ENCODE measurements at regions not wholly inside any gene's neighbourhood (a gene's known extent, or its start where the extent isn't known, plus 50 kb on each side); places are given as distances from the start of the nearest gene placed in this dataset.
"Not testable (repeated sequence)": the region's sequence is repeated elsewhere in the genome, so short reads cannot be mapped to it uniquely, and the experiment has no call there.

DNA sequence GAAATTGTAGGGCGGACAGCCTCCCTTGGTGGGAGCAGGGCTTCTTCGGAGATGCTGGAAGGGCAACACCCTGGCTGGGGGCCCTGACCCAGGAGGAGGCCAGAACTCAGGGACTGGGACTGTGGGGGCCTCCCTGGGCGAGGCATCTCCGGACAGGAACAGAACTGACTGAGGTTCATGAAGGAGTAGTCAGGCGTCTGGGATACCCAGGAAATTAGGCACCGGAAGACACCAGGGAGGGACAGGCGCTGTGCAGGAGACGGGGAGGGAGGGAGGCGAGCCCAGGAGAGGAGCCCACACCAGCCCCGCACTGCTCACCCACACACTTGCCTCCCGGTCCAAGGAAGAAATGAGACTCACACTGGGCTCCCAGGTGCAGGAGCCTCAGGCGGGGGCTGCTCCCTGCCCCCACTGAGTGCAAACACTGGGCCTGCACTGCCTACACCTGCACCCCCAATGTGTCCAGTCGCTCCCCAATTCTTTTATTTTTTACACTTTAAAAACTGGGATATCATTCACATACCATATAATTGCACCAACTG is 262.6 kb upstream of the SFSWAP start:
- no peak for FAIRE-seq
- DNase-seq (ENCODE audit: low spot score) = no peak

DNA sequence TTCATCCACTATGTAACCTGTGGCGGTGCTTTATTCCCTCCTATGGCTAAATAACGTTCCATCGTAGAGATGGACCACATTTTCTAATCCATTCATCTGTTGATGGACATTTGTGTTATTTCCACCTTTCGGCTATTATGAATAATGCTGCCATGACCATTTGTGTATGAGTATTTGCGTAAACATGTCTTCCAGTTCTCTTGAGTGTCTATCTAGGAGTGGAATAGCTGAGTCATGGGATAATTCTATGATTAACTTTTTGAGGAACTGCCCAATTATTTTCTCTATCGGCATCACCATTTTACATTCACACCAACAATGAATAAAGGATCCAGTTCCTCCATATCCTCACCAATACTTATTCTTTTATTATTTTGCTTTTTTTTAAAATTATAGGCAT is 261.9 kb upstream of the SFSWAP start:
- DNase-seq (ENCODE audit: low spot score) = no peak
- FAIRE-seq = no peak

DNA sequence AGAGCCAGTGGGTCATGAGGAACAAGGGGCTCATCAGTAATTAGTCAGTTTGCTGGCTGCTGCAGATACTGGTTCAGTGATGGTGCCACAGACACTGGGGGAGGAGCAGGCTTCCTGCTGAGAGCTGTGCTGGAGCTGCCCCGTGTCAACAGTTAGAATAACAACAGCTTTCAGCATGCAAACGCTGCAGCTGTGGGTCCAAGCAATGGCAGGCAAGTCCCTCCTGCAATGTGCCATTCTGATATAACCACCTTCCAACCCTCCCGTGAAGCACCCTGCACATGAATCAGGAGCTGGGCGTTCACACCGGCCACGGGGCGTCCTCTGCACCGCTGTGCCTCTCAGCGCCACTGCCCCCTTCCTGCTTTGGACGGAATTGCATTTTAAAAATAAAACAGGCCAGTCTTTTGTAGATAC is 258.4 kb upstream of the SFSWAP start:
- DNase-seq (ENCODE audit: low spot score) (peak; percentile 33), FAIRE-seq (no peak)

GRCh38 chr12:131454418-131455217 is 256.3 kb upstream of the SFSWAP start:
- DNase-seq (ENCODE audit: low spot score) = peak; percentile 58
- FAIRE-seq = peak; percentile 27

DNA sequence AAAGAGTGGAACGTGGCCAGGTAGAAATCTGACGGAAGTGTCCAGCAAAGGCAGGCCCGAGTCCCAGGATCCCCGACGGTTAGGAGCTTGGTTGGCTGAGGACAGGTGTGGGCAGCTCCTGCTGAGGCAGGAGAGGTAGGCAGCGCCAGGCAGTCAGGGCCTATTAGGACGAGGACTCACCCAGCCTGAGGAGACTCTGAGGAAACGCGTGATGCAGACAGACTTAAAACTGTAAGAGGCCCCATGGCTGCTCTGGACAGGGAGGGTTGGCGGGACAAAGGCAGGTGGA is 255.7 kb upstream of the SFSWAP start:
- FAIRE-seq (no peak), DNase-seq (ENCODE audit: low spot score) (no peak)

DNA sequence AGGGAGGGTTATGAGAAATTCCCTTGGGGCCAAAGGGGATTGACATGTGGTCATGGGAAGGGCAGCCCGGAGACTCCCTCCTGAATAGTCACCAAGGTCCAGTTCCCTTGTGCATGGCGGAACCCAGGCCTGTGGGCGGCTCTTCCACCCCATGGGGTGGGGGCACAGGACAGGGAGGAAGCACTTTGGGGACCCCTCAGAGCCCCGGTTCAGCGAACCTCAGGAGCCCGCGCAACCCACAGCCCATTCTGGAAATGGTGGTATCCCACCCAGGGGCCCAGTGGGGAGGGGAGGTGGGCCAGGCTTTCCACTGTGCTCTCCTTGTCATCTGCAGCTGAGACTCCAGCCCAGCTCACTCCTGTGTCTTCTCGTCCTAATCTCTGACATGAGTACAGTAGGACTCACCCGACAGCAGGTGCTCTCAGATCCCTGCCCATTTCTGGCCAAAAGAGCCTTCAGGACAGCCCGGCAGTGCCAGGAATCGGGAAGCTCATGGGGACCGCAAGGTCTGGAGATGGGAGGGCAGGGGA is 255.2 kb upstream of the SFSWAP start:
- DNase-seq (ENCODE audit: low spot score) = no peak
- FAIRE-seq = no peak

DNA sequence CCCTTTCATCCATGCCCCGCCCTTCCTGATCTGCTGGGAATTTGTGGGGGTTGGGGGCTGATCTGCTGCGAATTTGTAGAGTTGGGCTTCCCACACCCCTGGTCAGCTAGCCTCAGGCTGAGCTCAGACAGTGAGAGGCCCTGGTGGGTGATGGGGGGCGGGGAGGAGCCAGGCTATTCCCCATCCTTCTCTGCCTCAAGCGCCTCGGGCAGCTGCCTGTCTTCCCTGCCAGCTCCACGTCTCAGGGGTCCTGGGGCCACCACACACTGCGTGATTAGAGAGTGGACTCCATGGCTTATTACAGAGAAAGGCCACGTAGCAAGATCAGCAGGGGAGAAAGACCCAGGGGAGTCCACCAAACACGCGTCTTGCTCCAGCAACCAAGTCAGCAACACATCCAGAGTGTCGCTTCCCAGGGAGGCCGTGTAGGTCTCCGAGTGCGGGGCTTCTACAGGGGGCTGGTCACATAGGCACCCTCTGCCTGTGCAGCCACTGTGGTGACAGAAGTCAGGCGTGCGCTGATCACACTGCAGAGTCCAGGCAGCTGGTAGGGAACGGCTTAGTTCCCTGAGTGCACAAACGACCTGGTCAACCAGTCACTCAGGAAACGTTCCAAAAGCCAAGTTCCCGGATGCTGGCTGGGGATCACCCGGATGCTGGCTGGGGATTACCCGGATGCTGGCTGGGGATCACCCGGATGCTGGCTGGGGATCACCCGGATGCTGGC is 254.4 kb upstream of the SFSWAP start:
- FAIRE-seq (no peak), DNase-seq (ENCODE audit: low spot score) (peak; percentile 17)

DNA sequence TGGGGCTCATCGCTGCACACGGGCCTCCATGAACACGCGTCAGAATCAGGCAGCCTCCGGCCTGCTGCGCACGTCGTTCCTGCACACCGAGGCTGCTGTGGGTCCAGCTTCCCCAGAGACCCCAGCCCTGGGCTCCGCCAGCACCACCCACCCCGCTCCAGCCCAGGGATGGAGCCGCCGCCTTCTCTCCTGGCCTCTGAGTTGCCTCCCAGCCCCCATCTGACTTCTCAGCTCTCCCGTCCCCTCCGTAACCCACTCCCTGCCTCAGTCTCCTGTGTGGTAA is 253.9 kb upstream of the SFSWAP start:
- DNase-seq (ENCODE audit: low spot score) (no peak), FAIRE-seq (no peak)

DNA sequence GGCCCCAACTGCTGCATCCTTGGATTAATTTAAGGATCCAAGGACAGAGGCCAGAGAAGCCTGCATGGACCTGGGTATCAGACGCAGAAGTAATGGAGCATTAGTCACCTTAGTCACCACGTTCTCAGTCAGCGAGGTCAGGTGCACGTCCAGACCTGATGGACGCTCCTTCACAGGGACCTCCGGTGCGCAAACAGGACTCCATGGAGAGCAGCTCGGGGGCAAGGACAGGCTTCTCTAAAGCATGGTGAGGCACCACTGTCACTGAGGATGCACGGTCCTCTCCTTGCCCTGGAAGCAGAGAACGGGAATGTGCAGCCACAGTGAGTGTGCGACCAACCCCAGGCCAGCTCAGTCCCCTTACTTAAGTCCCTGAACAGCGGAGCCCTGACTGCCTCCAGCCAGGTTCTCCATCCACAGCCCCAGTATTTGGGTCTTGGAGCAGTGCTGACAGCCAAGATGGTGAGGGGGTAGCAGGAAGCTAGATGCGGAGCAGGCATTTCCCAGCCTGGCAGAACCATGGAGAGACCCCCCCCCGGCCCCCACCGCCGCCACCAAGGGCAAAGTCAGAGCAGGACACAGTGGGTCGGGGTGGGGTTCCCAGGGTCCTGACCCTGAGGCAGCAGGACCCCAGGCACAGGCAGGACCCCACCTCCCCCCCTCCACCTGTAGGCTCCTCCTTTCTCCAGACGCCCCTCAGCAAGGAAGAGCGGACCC is 253.4 kb upstream of the SFSWAP start:
- no peak for FAIRE-seq
- DNase-seq (ENCODE audit: low spot score) = no peak

DNA sequence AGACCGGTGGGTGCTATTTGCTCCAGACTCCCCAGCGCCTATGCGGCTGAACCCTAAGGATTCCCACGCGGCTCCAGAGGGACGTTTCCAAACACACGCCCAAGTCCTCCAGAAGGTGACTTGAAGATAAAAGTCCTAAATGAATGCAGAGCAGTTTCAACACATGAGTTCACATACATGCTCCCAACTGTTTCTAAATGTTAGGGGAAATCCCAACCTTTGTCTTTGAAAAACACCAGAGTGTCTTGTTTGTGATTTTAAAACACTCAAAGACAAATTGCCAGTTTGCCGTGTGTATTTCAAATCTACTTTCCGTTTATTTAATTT is 252.9 kb upstream of the SFSWAP start:
- no peak for DNase-seq (ENCODE audit: low spot score)
- FAIRE-seq = no peak

DNA sequence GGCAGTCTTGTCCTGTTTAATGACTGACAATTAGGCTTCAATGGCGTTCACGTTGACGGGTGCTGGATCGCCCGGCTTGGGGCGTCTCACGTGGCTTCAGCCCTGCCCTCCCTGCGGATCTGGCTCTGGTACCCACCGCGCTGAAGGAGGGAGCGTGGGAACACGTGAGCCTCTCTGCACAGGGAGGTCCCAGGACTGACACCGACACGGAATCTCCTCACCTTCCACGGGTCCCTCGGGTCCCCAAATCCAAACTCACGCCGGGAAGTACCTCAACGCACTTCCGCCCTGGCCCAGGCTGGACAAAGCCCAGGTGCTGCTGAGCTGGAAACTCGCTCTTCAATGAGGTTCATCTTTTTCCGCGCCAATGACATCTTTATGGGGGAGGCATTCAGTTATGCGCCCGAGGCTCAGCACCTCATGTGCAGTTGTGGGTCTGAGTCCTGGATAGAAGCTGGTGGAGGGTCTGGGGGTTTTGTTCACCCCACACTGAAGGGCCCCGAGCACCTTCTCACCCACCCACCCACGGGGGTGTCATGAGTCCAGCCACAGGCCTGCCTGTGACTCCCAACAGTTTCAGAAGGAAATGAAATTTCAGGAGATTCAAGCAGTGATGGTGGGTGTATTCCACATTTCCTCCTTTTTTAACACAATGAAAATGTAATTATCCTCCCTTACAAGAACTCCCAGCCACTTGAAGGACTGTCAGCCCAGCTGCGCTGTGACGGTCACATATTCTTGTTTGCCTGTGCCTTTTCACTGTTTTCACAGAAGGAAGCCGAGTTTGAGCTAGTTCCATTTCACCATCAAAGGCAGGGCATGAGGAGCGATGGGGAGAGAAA is 251.7 kb upstream of the SFSWAP start:
- no peak for DNase-seq (ENCODE audit: low spot score)
- FAIRE-seq = no peak

- no peak for FAIRE-seq
Measured at GRCh38 chr12:131459773-131460365, 251.0 kb upstream of the SFSWAP start.

GRCh38 chr12:131460520-131460919 is 250.4 kb upstream of the SFSWAP start:
- FAIRE-seq (no peak), DNase-seq (ENCODE audit: low spot score) (no peak)

More at GRCh38 chr12:131459773-131460365, 251.0 kb upstream of the SFSWAP start:
- DNase-seq (ENCODE audit: low spot score) = no peak

DNA sequence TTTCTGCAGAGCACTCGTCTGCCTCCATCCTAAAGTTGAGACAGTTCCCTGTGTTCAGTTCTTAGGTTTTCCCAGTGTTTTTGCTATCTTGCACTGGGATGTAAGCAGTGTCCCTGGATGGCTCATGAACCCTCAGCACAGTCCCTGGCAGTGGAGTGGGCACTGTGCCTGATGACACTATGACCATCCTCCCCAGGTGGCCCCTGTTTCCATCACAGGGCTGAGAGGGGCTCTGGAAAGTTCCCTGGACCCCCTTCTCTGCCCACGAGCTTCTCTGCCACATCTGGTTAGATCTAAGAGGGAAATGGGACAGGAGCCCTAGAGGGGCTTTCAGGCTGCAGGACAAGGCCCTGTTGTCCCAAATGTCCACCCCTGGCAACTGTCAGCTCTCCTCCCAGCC is 249.8 kb upstream of the SFSWAP start:
- no peak for FAIRE-seq
- no peak for DNase-seq (ENCODE audit: low spot score)

DNA sequence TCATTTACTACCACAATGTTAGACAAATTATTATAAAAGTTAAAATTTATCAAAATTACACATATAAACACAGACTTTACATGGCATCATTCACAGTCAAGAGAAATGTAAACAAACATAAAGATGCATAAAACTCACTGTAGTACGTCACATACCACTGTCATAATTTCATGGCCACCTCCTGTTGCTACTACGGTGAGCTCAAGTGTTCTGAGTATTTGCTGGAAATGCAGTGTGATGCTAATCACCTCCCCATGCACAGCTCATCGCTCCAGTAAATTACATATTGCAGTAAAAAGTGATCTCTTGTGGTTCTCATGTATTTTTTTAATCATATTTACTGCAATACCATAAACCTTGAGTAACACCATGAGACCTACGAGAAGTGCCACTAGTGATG is 247.7 kb upstream of the SFSWAP start:
- DNase-seq (ENCODE audit: low spot score) (no peak), FAIRE-seq (no peak)

GRCh38 chr12:131464081-131464480 is 246.8 kb upstream of the SFSWAP start:
- no peak for FAIRE-seq

DNA sequence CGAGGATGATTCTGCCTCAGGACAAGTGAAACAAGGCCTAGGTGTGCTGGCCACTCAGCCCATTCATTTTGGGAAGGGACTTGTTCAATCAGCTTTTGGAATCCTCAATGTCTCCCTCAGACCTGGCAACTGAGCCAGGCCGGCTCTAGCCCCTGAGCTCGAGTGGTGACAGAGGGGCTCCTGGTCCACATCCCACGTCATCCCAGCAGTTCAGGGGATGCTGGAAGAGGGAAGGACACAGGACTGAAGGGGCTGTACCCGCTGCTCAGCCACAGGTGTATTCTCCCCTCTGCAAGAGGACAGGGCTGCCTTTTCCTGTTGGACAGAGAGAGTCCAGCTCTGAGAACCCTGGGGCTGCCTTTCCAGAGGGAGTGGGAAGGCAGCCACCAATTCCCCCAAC is 244.6 kb upstream of the SFSWAP start:
- no peak for FAIRE-seq
- no peak for DNase-seq (ENCODE audit: low spot score)

More at GRCh38 chr12:131464081-131464480, 246.8 kb upstream of the SFSWAP start:
- DNase-seq (ENCODE audit: low spot score) = no peak

GRCh38 chr12:131466932-131467331 is 244.0 kb upstream of the SFSWAP start:
- FAIRE-seq = no peak
- DNase-seq (ENCODE audit: low spot score) = no peak

DNA sequence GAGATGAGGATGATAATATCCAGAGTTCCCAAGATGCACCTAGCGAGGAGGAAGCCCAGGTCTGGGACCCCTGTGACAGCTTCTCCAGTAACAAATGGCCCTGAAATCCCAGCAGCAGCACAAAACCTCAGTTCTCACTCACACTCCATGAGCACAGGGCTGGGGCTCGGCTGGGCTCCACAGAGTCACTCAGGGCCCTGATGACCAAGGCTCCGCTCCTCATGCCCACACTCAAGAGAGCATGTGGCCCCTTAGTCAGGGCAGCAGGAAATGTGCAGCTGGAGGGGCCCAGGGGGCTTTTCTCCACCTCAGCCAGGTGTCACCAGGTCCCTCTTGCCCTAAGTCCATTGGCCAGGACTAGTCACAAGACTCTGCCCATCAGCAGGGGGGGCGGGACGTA is 242.7 kb upstream of the SFSWAP start:
- no peak for DNase-seq (ENCODE audit: low spot score)
- FAIRE-seq = no peak

DNA sequence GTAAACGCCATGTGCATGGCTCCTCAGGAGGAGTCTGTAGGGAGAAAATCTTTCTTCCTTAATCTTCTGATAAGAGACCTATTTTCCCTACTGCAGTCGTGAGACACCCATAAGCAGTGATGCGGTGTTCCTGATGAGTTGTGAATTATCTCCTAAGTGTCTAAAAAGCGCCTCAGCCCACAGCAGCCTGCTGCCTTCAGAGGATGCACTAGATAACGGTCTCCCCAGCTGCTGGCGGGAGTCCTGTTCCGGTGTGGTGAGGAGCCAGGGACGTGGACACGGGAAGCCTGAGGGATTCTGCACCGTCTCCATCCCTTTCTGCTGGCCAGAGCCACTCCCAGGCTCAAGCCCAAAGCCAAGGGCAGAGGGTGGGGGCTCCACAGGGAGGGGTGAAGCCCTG is 240.9 kb upstream of the SFSWAP start:
- not testable (repeated sequence) for DNase-seq (ENCODE audit: low spot score); FAIRE-seq
